GM13976 (cell line): ENCODE measurements at regions not wholly inside any gene's neighbourhood (a gene's known extent, or its start where the extent isn't known, plus 50 kb on each side); places are given as distances from the start of the nearest gene placed in this dataset.

Experiments
- DNase-seq: peaks from one replicate; pipeline ENCODE4 v3.0.0; 2012; ENCODE audit warnings: low spot score
- CTCF ChIP-seq: IDR thresholded peaks from 2 replicates; pipeline ENCODE4 v1.5.1; 2012; ENCODE audit warnings: borderline replicate concordance, mild to moderate bottlenecking; ENCODE audit not compliant: insufficient read depth; ENCODE audit errors: extremely low read depth, missing control alignments, control extremely low read depth
- in situ Hi-C: fragments of 300-500 bp; cut with MboI; formaldehyde crosslinking; loops from one replicate; pipeline ENCODE4 v1.12.0; 2022; ENCODE audit warnings: low sequenced_read_pairs, mixed read lengths, inconsistent platforms; ENCODE audit not compliant: unreplicated experiment

DNA sequence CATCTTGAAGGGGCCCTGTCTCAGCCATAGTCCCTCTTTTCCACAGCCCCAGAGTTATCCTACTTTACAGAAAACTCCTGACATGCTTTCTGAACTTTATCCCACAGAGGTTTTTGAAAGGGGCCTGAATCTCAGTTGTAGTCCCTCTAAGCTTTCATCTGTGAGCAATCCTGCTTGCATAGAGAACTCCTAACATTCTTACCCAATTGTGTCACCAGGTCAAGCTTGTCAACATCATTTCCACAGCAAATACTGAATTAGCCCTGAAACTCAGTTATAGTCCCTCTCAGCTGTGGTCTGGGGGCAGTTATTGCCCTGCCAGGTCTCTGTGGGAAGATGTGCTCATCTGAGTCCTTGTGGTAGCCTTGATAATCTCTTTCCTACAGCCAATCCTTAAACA is 2190.3 kb upstream of the PCDH20 start:
- DNase-seq = no peak
- in situ Hi-C loops = no loop called here
- TF ChIP-seq CTCF = no peak

- no peak for TF ChIP-seq CTCF
- no peak for DNase-seq
- in situ Hi-C loops = no loop called here
Measured at GRCh38 chr13:63605403-63605802, 2189.8 kb upstream of the PCDH20 start.

DNA sequence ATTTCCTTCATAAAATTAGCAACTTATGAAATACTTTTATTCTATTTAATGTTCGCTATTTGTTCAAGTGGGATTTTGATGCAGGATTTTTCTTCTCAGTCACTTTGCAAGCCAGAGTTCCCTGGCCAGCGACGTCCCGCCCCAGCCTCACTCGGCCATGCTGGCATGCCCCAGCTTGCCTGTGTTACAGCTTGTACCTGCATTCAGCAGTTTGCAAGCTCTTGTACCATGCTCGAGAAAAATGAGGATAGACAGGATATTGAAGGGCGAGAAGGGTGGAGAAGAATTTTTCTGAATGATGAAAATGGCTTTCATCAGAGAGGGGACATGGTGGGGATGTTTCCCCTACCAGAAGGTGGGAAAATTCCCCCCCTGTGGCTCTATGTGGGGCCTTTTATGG is 2180.2 kb upstream of the PCDH20 start:
- DNase-seq = no peak
- in situ Hi-C loops = no loop called here
- TF ChIP-seq CTCF = no peak

DNA sequence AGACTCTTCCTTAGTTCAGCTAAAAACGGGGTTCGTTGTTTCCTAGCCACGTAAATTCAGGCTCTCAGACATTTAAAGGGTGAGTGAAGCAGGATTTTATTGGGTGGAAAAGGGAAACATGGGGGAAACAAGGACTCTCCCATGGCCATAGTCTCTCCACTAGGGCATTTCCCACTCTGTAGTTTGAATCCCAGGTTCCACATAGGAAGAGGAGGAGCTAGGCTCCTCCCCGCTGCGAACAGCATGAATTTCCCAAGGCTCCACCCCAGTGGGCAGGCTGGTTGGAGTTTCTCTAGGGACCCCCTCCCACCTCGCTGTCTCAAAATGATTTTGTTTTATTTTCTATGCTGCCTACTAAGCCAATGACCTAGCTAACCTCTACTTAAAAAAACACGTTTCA is 2170.8 kb upstream of the PCDH20 start:
- in situ Hi-C loops = no loop called here
- no peak for TF ChIP-seq CTCF

DNA sequence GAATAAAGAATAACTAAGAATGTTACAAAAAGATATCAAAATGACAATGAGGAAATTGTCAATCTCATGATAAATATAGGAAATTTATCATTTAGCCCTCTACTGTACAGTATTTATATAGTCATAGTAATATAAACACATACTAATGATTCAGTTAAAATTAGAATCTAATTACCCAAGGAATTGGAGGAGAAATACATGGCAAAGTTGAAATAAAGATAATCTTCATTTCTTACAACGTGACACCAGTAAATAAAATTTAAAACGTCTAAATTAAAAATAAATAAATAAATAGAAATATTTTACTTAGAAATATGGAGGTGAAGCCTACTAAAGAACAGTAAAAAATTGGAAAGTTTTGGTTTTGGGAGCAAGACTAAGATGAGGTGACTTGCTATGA is 2163.1 kb upstream of the PCDH20 start:
- in situ Hi-C loops = no loop called here
- TF ChIP-seq CTCF = no peak
- DNase-seq = no peak

More for the DNA sequence above, 2170.8 kb upstream of the PCDH20 start:
- DNase-seq = no peak

GRCh38 chr13:63567031-63567430 is 2151.4 kb upstream of the PCDH20 start:
- no peak for TF ChIP-seq CTCF
- in situ Hi-C loops = no loop called here
- DNase-seq = no peak

GRCh38 chr13:63554157-63554556 is 2138.5 kb upstream of the PCDH20 start:
- DNase-seq = no peak
- in situ Hi-C loops = no loop called here
- no peak for TF ChIP-seq CTCF
